Glomerular endothelial cell (primary cell): ENCODE measurements at regions not wholly inside any gene's neighbourhood (a gene's known extent, or its start where the extent isn't known, plus 50 kb on each side); places are given as distances from the start of the nearest gene placed in this dataset.

ENCODE experiments used
- DNase-seq: peaks from one replicate; pipeline ENCODE4 v3.0.0-alpha.2; 2011; ENCODE audit warnings: low read depth, low spot score; ENCODE audit errors: extremely low read depth

GRCh38 chr2:120785228-120785966 is 49.7 kb downstream of the GLI2 start:
- no peak for DNase-seq

GRCh38 chr2:120786038-120786960 is 50.6 kb downstream of the GLI2 start:
- DNase-seq, result no peak

DNA sequence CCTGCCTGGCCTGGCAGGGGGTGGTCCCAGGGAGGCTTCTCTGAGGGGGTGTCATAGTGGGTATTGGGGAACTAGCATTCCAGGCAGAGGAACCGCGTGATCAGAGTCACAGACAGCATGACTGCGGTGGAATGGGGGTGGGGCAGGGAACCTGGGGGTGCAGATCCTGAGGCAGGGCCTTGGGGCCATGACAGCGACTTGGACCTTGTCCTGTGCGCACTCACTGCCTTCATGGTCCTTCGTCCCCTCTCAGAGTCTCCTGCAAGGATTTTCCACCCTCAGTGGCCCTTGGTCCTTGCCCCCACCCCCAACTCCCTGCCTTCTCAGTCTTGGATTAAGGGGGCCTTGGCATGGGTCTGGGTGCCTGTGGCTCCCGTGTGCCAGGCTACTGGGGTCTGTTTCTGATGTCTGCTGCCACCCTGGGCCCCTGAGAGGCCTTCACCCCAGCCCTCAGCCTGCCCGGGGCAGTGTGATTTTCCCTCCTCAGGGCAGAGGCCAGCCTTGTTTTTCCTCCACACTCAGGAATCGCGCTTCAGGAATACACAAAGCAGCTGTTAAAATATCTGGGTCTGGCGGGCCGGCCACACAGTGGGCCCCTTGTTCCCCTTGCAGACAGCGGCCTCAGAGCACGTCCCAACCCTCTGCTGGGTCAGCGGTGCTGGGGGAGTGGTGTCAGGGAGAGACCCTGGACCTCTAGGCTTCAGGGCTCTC is 51.6 kb downstream of the GLI2 start:
- DNase-seq, result no peak

DNA sequence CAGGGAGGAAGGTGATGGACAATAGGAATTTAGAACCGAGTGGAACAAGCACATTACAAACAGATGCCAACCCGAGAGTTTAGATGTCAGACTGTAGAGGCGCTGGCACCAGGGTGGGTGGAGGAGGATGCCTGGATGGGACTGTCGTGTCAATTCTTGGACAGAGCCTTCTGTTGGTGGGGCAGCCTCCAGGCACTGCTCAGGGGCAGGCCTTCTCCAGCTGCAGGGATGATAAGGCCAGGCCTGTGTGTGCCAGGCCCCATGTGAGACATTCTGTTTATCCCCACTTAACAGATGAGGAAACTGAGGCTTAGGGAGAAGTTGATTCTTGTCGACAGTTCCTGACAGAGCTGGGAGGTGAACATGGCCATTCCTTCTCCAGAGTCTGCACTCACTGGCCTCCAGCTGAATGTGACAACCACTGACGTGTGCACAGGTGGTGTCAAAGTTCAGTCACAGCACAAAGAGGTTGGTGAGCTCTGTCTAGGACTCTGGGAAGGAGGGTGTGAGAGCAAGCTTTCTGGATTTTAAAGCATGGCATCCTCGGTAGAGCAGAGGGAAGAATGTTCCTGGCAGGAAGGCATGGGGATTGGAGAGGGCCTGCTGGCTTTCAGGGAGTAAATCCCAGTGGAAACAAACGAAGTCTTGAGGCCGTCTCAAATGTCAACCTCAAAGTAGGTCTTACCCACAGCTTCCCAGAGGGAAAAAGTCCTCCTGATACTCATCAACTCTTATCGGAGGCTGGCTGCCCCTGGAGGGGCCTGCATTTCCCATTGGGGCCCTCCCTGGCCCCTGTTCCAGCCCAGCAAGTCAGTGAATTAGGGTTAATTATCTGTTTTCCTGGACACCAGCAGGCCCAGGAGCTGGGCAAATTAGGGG is 52.4 kb downstream of the GLI2 start:
- DNase-seq, result no peak

DNA sequence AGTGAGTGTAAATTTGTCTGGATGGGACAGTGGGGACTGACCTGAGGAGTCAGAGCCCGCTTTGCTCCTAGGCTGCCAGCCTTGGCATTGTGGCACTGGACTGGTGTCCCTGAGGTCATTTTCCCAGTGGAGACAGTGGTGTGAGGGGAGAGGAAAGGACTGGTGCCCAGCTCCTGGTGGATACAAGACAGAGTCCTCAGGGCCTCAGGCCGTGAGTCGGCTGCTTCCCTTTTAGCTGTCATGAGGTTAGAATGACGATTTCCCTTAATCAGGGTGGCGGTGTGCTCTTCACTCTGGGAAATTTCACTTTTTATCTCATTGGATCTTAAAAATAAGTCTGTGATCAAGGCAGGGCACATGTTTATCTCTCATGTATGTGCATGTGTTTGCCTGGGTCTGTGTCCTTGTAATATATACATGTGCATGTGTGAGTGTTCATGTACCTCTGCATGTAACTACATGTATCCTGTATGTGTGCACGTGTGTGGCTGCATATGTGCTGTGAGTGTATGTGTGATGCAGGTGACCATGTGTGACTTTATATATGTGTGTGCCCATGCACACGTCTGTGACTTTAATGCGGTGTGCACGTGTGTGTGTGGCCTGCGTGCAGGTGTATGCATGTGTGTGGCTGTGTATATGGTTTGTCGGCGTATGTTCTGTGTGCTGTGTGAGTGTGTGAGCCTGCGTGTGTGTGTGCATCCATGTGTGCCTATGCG is 55.7 kb downstream of the GLI2 start:
- DNase-seq, result no peak

DNA sequence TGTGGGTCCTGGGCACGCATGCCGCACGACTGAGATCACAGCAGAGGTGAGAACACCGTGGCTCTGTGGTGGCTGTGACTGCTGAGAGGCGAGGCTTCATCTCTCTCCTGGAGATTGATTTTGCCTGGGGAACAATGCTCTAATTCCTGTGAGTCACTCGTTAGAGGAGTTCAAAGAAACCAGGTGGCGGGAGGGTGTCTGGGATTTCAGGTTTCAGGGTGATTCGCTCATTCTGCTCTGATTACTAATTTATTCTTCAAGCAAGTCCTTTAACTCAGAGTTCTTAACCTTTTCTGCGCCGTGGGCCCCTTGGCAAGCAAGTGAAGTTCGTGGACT is 56.3 kb downstream of the GLI2 start:
- DNase-seq, result no peak

GRCh38 chr2:120793682-120794403 is 58.2 kb downstream of the GLI2 start:
- DNase-seq, result no peak

- DNase-seq, result no peak
These were observed 59.0 kb downstream of the GLI2 start for GRCh38 chr2:120794716-120795115.

DNA sequence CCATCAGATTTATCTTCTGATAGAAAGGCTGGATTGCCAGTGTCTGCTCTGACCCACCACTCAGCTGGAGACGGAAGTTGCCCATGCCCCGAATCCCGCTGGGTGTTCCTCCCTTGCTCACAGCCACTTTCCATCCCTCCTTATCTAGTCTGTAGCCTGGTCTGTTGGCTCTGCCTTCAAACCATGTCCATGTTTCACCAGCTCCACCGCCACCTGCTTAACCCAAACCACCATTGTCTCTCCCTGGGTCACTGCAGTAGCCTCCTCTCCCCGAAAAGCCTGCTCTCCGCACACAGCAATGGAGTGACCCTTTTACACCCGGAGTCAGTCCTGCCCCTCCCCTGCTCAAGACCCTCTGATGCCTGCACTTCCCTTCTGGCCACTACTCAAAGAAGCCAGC is 60.4 kb downstream of the GLI2 start:
- DNase-seq, result no peak

DNA sequence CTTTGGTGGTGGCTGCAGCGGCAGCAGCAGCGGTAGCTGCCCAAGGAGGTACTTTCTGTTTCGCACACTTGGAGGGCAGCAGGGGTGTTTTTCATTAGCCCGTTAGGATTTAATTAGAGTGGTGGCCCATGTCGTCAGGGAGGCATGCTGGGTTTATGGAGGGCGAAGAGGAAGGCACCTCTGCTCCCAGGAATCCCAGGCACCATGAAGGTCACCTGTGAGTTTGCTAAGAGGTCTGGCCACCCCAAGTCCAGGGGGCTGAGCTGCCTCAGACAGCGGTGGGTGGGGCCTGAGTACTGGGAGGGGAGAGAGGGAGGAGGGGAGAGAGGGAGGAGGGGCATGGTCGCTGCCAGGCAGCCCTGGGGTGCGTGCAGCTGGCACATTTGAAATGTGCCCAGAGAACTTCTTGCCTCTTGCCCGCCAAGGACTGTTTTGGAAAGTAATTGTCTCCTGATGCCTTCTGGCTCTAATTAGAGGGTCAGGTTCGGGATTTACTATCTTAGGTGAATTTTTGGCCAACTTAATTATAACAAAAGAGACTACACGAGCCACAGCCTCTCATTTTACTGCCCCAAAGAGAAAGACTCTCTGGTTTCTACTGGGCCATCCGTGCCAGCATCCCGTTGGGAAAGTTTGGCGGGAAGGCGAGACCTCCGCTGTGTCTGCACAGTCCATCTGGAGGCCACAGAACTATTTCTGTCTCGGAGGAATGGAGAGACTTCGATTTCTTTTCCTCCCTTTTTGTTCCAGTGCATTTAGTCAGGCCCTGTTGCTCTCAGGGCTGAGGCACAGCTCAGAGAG is 62.0 kb downstream of the GLI2 start:
- no peak for DNase-seq

DNA sequence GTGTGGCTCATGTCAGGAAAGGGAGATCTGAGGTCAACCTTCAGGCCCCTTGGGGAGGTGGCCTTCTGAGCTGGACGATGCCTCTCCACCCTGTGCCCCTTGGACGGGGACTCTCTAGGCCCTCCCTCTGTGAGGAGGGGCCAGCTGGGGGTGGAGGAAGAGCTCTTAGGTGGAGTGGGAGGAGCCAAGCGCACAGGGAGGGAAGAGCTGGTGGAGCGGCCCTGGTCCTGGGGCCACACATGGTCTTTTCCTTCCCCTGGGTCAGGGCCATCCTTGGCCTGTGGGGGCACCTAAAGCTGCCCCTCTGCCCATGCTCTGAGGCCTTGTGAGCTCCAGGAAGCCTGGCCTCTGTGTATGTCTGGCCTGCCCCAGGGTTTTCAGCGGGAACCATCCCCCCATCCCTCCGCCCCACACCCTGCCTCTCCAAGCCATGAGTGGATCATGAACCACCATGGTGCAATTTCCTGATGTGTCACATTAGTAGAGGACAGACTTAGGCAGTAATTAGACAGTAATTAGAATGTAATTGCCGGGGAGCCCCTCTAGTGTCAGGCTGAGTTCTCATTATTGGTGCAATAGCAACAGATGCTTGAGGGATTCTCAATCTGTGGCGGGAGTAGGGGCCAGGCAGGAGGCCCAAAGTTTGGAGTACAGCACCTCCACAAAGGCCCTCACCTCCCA is 63.0 kb downstream of the GLI2 start:
- no peak for DNase-seq

DNA sequence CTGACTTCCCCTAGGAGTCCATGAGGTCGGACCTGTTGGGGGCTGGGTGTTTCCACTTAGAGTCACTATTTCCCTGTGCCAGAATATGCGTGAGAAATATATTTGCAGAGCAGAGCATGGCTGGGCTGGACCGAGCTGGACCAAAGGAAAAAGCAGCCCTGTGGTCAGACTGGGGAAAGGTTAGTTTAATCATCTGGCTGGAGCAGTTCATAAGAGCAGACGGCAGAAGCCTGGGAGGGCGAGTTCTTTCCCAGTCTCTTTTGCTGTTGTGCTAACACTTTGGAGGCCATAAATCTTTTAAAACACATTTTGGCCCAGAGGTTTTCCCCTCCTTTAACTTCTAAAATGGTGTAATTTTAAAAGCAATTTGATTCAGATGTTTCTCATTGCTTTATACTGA is 66.5 kb downstream of the GLI2 start:
- DNase-seq, result no peak

GRCh38 chr2:120802867-120803484 is 67.3 kb downstream of the GLI2 start:
- DNase-seq, result no peak

DNA sequence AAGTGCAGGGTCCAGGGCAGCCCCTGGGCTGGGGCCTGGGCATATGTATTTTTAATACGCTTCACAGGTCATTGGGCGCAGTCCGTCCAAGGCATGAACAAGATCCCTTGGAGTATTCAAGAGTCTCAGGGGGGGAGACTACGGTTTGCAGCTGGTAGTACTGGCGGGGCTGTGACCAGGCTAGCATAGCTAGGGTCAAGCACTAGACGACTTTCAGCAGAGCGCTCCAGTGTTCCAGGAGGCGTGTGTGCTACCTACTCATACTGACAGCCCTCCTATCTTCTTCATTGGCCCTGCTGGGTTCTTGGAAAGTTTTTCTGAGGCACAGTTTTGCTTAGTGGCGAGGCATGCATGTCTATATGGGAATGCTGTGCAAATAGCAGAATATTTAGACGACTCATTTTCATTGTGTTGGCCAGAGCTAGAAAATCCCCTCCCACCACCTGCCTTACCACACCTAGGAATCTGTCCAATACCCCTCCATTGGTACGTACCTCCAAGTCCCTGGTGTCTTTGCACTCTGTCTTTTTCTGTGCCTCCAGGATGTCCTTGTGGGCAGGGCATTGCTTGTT is 68.2 kb downstream of the GLI2 start:
- DNase-seq, result no peak

- no peak for DNase-seq
These were observed 68.8 kb downstream of the GLI2 start for GRCh38 chr2:120804459-120804858.

GRCh38 chr2:120805011-120805410 is 69.3 kb downstream of the GLI2 start:
- no peak for DNase-seq

- DNase-seq, result no peak
These were observed 69.9 kb downstream of the GLI2 start for GRCh38 chr2:120805602-120806001.
